ENCODE measurements at regions not wholly inside any gene's neighbourhood (a gene's known extent, or its start where the extent isn't known, plus 50 kb on each side); places are given as distances from the start of the nearest gene placed in this dataset.

GRCh38 chr17:54235571-54235970, 412.8 kb downstream of the KIF2B start:
- no TSS peak for BruUV-seq (replicated peaks)
- intact Hi-C loops (cut with micrococcal nuclease; ENCODE audit: unreplicated experiment) = no loop called here
- no peak for TF ChIP-seq CTCF (conservative IDR thresholded peaks at IDR 0.05)
- TF ChIP-seq EZH2 (IDR thresholded peaks at IDR 0.05; ENCODE audit: low read depth) = no peak
- Histone ChIP-seq H4K20me1 (ENCODE audit: insufficient read depth) (no peaks in the 10 kb centered on the region), H3K9me2 (ENCODE audit: insufficient read depth) (no peaks in the 10 kb centered on the region), H3K4me1 (replicated peaks; ENCODE audit: insufficient read depth) (no peaks in the 10 kb centered on the region), H3K4me3 (no peak overlapping the region), H2AFZ (no peak overlapping the region), H3K4me2 (no peak overlapping the region), H3K36me3 (ENCODE audit: low read depth) (no peaks in the 10 kb centered on the region), H3F3A (ENCODE audit: insufficient read depth, low read depth) (no peaks in the 10 kb centered on the region), H3K9me3 (ENCODE audit: insufficient read depth, low read depth) (no peaks in the 10 kb centered on the region), H3K79me2 (ENCODE audit: low read depth) (no peaks in the 10 kb centered on the region), H3K27me3 (ENCODE audit: insufficient read depth, low read depth) (no peaks in the 10 kb centered on the region), H3K27ac (no peak overlapping the region)
- DNase-seq = no peak
- POLR2A ChIA-PET (ENCODE audit: unreplicated experiment) = no interaction called here
- CTCF ChIA-PET = no interaction called here

GRCh38 chr17:54237911-54238515, 415.3 kb downstream of the KIF2B start:
- H3K27me3 ChIP-seq (ENCODE audit: insufficient read depth, low read depth) = no peaks in the 10 kb centered on the region
- no TSS peak for BruUV-seq (replicated peaks)
- intact Hi-C loops (cut with micrococcal nuclease; ENCODE audit: unreplicated experiment) = no loop called here
- no peaks in the 10 kb centered on the region for H3K36me3 ChIP-seq (ENCODE audit: low read depth)
- H3K4me3 ChIP-seq = no peak overlapping the region
- no peaks in the 10 kb centered on the region for H3K79me2 ChIP-seq (ENCODE audit: low read depth)
- no peak overlapping the region for H2AFZ ChIP-seq
- POLR2A ChIA-PET (ENCODE audit: unreplicated experiment) = interaction anchor here (0.6 kb wide), 1 partner anchor 250 kb away, joined by 7 read pairs; no protein-coding TSS in a partner anchor
- H3F3A ChIP-seq (ENCODE audit: insufficient read depth, low read depth) = no peaks in the 10 kb centered on the region
- H3K9me2 ChIP-seq (ENCODE audit: insufficient read depth) = no peaks in the 10 kb centered on the region
- H3K9me3 ChIP-seq (ENCODE audit: insufficient read depth, low read depth) = peaks cover 3% of the 10 kb centered on the region; the same call in 1 of the 2 replicates
- no peaks in the 10 kb centered on the region for H3K4me1 ChIP-seq (replicated peaks; ENCODE audit: insufficient read depth)
- no peaks in the 10 kb centered on the region for H4K20me1 ChIP-seq (ENCODE audit: insufficient read depth)
- H3K27ac ChIP-seq = no peak overlapping the region
- no peak for DNase-seq
- TF ChIP-seq EZH2 (IDR thresholded peaks at IDR 0.05; ENCODE audit: low read depth) = no peak
- TF ChIP-seq CTCF (conservative IDR thresholded peaks at IDR 0.05) = no peak
- H3K4me2 ChIP-seq = no peak overlapping the region
- CTCF ChIA-PET = no interaction called here

- Histone ChIP-seq H3K9me3 (ENCODE audit: insufficient read depth, low read depth) (peaks cover 3% of the 10 kb centered on the region; the same call in 1 of the 2 replicates), H2AFZ (no peak overlapping the region), H3K36me3 (ENCODE audit: low read depth) (no peaks in the 10 kb centered on the region), H3K27ac (no peak overlapping the region), H3K4me2 (no peak overlapping the region), H3F3A (ENCODE audit: insufficient read depth, low read depth) (no peaks in the 10 kb centered on the region), H4K20me1 (ENCODE audit: insufficient read depth) (no peaks in the 10 kb centered on the region), H3K27me3 (ENCODE audit: insufficient read depth, low read depth) (no peaks in the 10 kb centered on the region), H3K4me1 (replicated peaks; ENCODE audit: insufficient read depth) (no peaks in the 10 kb centered on the region), H3K79me2 (ENCODE audit: low read depth) (no peaks in the 10 kb centered on the region), H3K9me2 (ENCODE audit: insufficient read depth) (no peaks in the 10 kb centered on the region), H3K4me3 (no peak overlapping the region)
- CTCF ChIA-PET = no interaction called here
- BruUV-seq (replicated peaks) = no TSS peak
- TF ChIP-seq CTCF (conservative IDR thresholded peaks at IDR 0.05) (no peak), EZH2 (IDR thresholded peaks at IDR 0.05; ENCODE audit: low read depth) (no peak)
- intact Hi-C loops (cut with micrococcal nuclease; ENCODE audit: unreplicated experiment) = no loop called here
- POLR2A ChIA-PET (ENCODE audit: unreplicated experiment) = no interaction called here
- no peak for DNase-seq
These were observed 416.6 kb downstream of the KIF2B start for GRCh38 chr17:54239291-54239690.
